Gastroesophageal sphincter (tissue), 3 donors: ENCODE measurements at regions not wholly inside any gene's neighbourhood (a gene's known extent, or its start where the extent isn't known, plus 50 kb on each side); places are given as distances from the start of the nearest gene placed in this dataset.

Experiments
- CTCF ChIP-seq, 4 experiments: fragments of 200-600 bp in 2 of 4; fragments of 450-650 bp in 2 of 4; sonication (generic) in 1 of 4; IDR thresholded peaks; one replicate each; pipeline ENCODE4 v1.5.1; 2017 to 2019; ENCODE audit warnings: antibody characterized with exemption in 4 of 4, mild to moderate bottlenecking in 2 of 4, moderate library complexity in 2 of 4
- EP300 ChIP-seq: sonication (generic); formaldehyde crosslinking; IDR thresholded peaks from one replicate; pipeline ENCODE4 v1.6.1; 2017; ENCODE audit warnings: antibody characterized with exemption, mild to moderate bottlenecking
- POLR2A ChIP-seq, 2 donors: fragments of 450-650 bp; IDR thresholded peaks; one replicate each; pipeline ENCODE4 v1.6.1; 2017; ENCODE audit warnings: antibody characterized with exemption in 2 of 2, mild to moderate bottlenecking in 2 of 2, moderate library complexity in 1 of 2
- POLR2AphosphoS5 ChIP-seq: sonication (generic); formaldehyde crosslinking; IDR thresholded peaks from one replicate; pipeline ENCODE4 v1.6.1; 2017; ENCODE audit warnings: antibody characterized with exemption

DNA sequence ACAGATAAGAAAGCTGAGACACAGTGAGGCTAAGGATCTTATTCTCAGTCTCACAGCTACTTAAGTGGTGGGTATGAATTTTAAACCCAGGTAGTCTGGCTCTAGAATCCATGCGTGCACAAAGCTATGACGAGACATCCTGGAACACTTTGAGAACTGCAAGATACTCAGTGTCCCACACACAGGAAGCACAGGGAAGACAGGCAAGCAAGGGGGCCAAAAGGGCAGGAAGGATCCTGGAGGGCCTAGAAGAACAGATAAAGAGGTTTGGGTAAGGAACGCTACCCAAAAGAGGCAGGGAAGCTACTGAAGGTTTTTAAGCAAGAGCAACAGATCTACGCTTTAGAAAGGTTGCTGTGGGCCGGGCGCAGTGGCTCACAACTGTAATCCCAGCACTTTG, 99.1 kb upstream of the HES1 start:
- no peak for TF ChIP-seq POLR2A (IDR thresholded peaks at IDR 0.05)
- TF ChIP-seq CTCF (IDR thresholded peaks at IDR 0.05) = no peak
- no peak for TF ChIP-seq POLR2AphosphoS5
- no peak for TF ChIP-seq EP300
